PC-3 (cell line): ENCODE measurements at regions not wholly inside any gene's neighbourhood (a gene's known extent, or its start where the extent isn't known, plus 50 kb on each side); places are given as distances from the start of the nearest gene placed in this dataset.

Source experiments
- EZH2 ChIP-seq: fragments of 300-600 bp; sonication (generic); IDR thresholded peaks from one replicate; pipeline ENCODE4 v1.6.1; 2017; ENCODE audit warnings: antibody characterized with exemption, mild to moderate bottlenecking, low read length; ENCODE audit not compliant: unreplicated experiment
- TF ChIP-seq, protein P1 (sequence below): fragments of 300-600 bp; sonication (generic); conservative IDR thresholded peaks from 2 replicates; pipeline ENCODE4 v1.5.1; 2017; ENCODE audit warnings: antibody characterized with exemption, low read depth, mild to moderate bottlenecking, low read length

DNA sequence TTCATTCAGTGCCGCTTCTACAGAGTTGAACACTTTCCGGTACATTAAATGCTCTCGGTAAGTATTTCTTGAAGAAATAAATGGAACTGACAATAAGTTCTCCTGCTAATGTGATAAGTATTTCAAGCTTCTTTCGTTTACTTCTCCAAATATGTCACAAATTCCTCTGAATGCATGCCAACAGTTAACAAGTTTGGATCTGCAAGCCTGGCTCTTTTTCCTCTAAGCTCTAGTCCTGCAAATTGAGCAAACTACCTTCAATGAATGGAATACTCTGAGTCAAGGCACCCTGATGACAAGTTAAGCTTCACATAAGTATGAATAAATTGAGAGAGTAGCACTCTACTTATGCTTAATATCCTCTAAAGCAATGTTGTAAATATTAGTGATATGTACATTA lies 403.6 kb downstream of the PDGFC start:
- TF ChIP-seq, protein P1, sequence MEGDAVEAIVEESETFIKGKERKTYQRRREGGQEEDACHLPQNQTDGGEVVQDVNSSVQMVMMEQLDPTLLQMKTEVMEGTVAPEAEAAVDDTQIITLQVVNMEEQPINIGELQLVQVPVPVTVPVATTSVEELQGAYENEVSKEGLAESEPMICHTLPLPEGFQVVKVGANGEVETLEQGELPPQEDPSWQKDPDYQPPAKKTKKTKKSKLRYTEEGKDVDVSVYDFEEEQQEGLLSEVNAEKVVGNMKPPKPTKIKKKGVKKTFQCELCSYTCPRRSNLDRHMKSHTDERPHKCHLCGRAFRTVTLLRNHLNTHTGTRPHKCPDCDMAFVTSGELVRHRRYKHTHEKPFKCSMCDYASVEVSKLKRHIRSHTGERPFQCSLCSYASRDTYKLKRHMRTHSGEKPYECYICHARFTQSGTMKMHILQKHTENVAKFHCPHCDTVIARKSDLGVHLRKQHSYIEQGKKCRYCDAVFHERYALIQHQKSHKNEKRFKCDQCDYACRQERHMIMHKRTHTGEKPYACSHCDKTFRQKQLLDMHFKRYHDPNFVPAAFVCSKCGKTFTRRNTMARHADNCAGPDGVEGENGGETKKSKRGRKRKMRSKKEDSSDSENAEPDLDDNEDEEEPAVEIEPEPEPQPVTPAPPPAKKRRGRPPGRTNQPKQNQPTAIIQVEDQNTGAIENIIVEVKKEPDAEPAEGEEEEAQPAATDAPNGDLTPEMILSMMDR = no peak
- no peak for TF ChIP-seq EZH2
